Effector memory CD4-positive, alpha-beta T cell (primary cell): ENCODE measurements at regions not wholly inside any gene's neighbourhood (a gene's known extent, or its start where the extent isn't known, plus 50 kb on each side); places are given as distances from the start of the nearest gene placed in this dataset.

Source experiments
- DNase-seq, 3 donors: peaks; one replicate each; pipeline ENCODE4 v3.0.0-alpha.2; 2020
- H3K27ac ChIP-seq: 2 replicates; pipeline ENCODE4 v1.7.0; 2013; ENCODE audit warnings: mild to moderate bottlenecking, low read length, moderate library complexity; ENCODE audit not compliant: insufficient read depth, poor library complexity, severe bottlenecking
- H3K27me3 ChIP-seq: replicated peaks from 2 replicates; pipeline ENCODE4 v1.7.0; 2013; ENCODE audit warnings: mild to moderate bottlenecking, low read length; ENCODE audit not compliant: insufficient read depth, control insufficient read depth, poor library complexity, severe bottlenecking
- H3K36me3 ChIP-seq: 2 replicates; pipeline ENCODE4 v1.7.0; 2013; ENCODE audit warnings: mild to moderate bottlenecking, low read length, moderate library complexity; ENCODE audit not compliant: control insufficient read depth, insufficient read depth
- H3K4me1 ChIP-seq: 2 replicates; pipeline ENCODE4 v1.7.0; 2013; ENCODE audit warnings: low read length, mild to moderate bottlenecking; ENCODE audit not compliant: control insufficient read depth, insufficient read depth, poor library complexity, severe bottlenecking
- H3K4me3 ChIP-seq: 2 replicates; pipeline ENCODE4 v1.7.0; 2013; ENCODE audit warnings: low read length, low read depth, mild to moderate bottlenecking; ENCODE audit not compliant: insufficient read depth, poor library complexity, severe bottlenecking
- H3K9me3 ChIP-seq: 2 replicates; pipeline ENCODE4 v1.7.0; 2013; ENCODE audit warnings: mild to moderate bottlenecking, low read length, moderate library complexity; ENCODE audit not compliant: control insufficient read depth

- Histone ChIP-seq H3K36me3 (no peaks in the 10 kb centered on the region), H3K27ac (no peak overlapping the region), H3K4me1 (no peaks in the 10 kb centered on the region), H3K9me3 (no peaks in the 10 kb centered on the region), H3K4me3 (no peak overlapping the region), H3K27me3 (no peaks in the 10 kb centered on the region)
- DNase-seq: no peak
These were observed 597.1 kb upstream of the ACVR2A start for GRCh38 chr2:147247749-147248148.

- no peak overlapping the region for H3K4me3 ChIP-seq
- no peaks in the 10 kb centered on the region for H3K4me1 ChIP-seq
- H3K36me3 ChIP-seq: no peaks in the 10 kb centered on the region
- H3K9me3 ChIP-seq: no peaks in the 10 kb centered on the region
- no peak for DNase-seq
- H3K27ac ChIP-seq: no peak overlapping the region
- H3K27me3 ChIP-seq: no peaks in the 10 kb centered on the region
These were observed 602.4 kb upstream of the ACVR2A start for GRCh38 chr2:147242445-147242844.

GRCh38 chr2:147236601-147237000 is 608.2 kb upstream of the ACVR2A start:
- Histone ChIP-seq H3K27me3 (no peaks in the 10 kb centered on the region), H3K36me3 (no peaks in the 10 kb centered on the region), H3K4me1 (no peaks in the 10 kb centered on the region), H3K27ac (no peak overlapping the region), H3K9me3 (no peaks in the 10 kb centered on the region), H3K4me3 (no peak overlapping the region)
- no peak for DNase-seq

DNA sequence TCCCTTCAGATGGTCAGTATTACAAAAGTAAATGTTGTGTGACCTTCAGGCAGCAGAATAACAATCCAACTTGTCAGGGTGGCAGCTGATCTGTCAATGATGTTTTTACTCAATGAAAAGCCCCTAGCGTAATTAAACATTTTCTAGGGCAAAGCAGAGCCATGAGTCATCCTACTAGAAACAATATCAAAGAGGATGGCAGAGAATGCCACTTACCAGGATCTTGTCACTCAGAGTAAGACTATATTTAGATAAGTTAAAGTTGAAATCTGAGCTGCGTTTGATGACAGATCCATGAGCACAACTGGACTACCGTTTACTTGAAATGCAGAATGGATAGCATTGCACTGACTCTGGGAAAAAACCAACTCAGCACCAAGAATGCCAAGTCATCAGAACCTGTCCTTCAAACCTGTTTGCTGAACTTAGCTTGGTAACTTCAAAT is 612.6 kb upstream of the ACVR2A start:
- Histone ChIP-seq H3K4me3 (no peak overlapping the region), H3K9me3 (no peaks in the 10 kb centered on the region), H3K36me3 (no peaks in the 10 kb centered on the region), H3K4me1 (no peaks in the 10 kb centered on the region), H3K27ac (no peak overlapping the region), H3K27me3 (no peaks in the 10 kb centered on the region)
- no peak for DNase-seq

DNA sequence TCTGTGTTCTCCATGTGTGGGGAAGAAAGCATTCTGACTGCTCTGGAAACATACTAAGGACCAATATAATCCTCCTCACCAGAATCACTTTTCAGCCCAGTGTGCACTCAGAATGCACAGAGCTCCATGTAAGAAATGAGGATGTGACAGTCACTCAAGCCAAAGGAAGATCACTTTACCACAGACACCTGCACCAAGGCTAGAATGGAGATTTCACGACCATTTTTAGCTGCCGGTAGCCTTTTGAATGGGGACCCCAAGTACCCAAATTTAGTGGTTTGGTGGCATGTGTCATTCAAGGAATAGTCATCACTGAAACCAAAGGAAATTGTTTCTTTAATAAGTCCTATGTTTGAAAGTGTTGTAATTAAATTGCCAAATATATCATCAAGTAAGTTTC is 613.2 kb upstream of the ACVR2A start:
- H3K27me3 ChIP-seq: no peaks in the 10 kb centered on the region
- no peak overlapping the region for H3K4me3 ChIP-seq
- no peak overlapping the region for H3K27ac ChIP-seq
- DNase-seq: no peak
- no peaks in the 10 kb centered on the region for H3K36me3 ChIP-seq
- H3K9me3 ChIP-seq: no peaks in the 10 kb centered on the region
- no peaks in the 10 kb centered on the region for H3K4me1 ChIP-seq

GRCh38 chr2:147231081-147231480 is 613.7 kb upstream of the ACVR2A start:
- Histone ChIP-seq H3K36me3 (no peaks in the 10 kb centered on the region), H3K27ac (no peak overlapping the region), H3K4me3 (no peak overlapping the region), H3K4me1 (no peaks in the 10 kb centered on the region), H3K9me3 (no peaks in the 10 kb centered on the region), H3K27me3 (no peaks in the 10 kb centered on the region)
- DNase-seq: no peak

DNA sequence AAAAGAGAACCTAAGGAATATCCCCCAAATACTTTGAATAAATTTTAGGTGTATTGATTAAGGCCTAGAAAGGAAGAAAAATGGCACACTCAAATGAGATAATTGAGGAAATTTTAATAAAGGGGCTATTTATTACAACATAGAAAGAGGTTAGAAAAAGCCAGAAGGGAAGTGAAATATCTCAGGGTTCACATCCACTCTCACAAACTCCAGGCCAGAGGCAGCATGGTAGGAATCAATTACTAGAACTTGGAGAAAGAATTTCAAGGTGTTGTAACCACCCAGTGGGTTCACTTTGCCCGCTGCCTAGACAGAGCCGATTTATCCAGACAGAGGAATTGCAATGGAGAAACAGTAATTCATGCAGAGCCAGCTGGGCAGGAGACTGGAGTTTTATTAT is 617.5 kb upstream of the ACVR2A start:
- H3K4me1 ChIP-seq: no peaks in the 10 kb centered on the region
- no peaks in the 10 kb centered on the region for H3K27me3 ChIP-seq
- H3K27ac ChIP-seq: no peak overlapping the region
- H3K4me3 ChIP-seq: no peak overlapping the region
- H3K9me3 ChIP-seq: no peaks in the 10 kb centered on the region
- DNase-seq: no peak
- H3K36me3 ChIP-seq: no peaks in the 10 kb centered on the region

GRCh38 chr2:147224070-147224469 is 620.8 kb upstream of the ACVR2A start:
- Histone ChIP-seq H3K36me3 (no peaks in the 10 kb centered on the region), H3K9me3 (no peaks in the 10 kb centered on the region), H3K27ac (no peak overlapping the region), H3K27me3 (no peaks in the 10 kb centered on the region), H3K4me1 (no peaks in the 10 kb centered on the region), H3K4me3 (no peak overlapping the region)
- DNase-seq: no peak

- Histone ChIP-seq H3K4me1 (no peaks in the 10 kb centered on the region), H3K36me3 (no peaks in the 10 kb centered on the region), H3K27ac (no peak overlapping the region)
These were observed 621.2 kb upstream of the ACVR2A start for GRCh38 chr2:147223553-147224060.

GRCh38 chr2:147223119-147223518 is 621.7 kb upstream of the ACVR2A start:
- Histone ChIP-seq H3K27ac (no peak overlapping the region), H3K36me3 (no peaks in the 10 kb centered on the region), H3K4me3 (no peak overlapping the region), H3K9me3 (no peaks in the 10 kb centered on the region), H3K27me3 (no peaks in the 10 kb centered on the region), H3K4me1 (no peaks in the 10 kb centered on the region)
- DNase-seq: no peak

More at GRCh38 chr2:147223553-147224060, 621.2 kb upstream of the ACVR2A start:
- Histone ChIP-seq H3K9me3 (no peaks in the 10 kb centered on the region), H3K4me3 (no peak overlapping the region), H3K27me3 (no peaks in the 10 kb centered on the region)
- DNase-seq: no peak

GRCh38 chr2:147222506-147222905 is 622.3 kb upstream of the ACVR2A start:
- DNase-seq: no peak
- Histone ChIP-seq H3K4me3 (no peak overlapping the region), H3K27me3 (no peaks in the 10 kb centered on the region), H3K36me3 (no peaks in the 10 kb centered on the region), H3K27ac (no peak overlapping the region), H3K4me1 (no peaks in the 10 kb centered on the region), H3K9me3 (no peaks in the 10 kb centered on the region)
